ENCODE measurements at regions not wholly inside any gene's neighbourhood (a gene's known extent, or its start where the extent isn't known, plus 50 kb on each side); places are given as distances from the start of the nearest gene placed in this dataset.

- H3K23ac ChIP-seq (ENCODE audit: low read depth, low read length): no peak overlapping the region
- H3K4ac ChIP-seq (ENCODE audit: low read depth, low read length): no peak overlapping the region
- H3K79me1 ChIP-seq (ENCODE audit: low read depth in 1 of 2, low read length in 2 of 2): no peaks in the 10 kb centered on the region
- intact Hi-C loops (cut with micrococcal nuclease) (no loop called here), dilution Hi-C loops (cut with HindIII; ENCODE audit: low sequenced_read_pairs, unreplicated experiment) (no loop called here), in situ Hi-C loops (cut with MboI; ENCODE audit: low sequenced_read_pairs) (no loop called here)
- H4K5ac ChIP-seq (ENCODE audit: low read depth, low read length): no peak overlapping the region
- no peak overlapping the region for H2BK5ac ChIP-seq (ENCODE audit: low read depth, low read length, poor library complexity, severe bottlenecking)
- no peak overlapping the region for H3K18ac ChIP-seq (ENCODE audit: low read depth, low read length)
- no peaks in the 10 kb centered on the region for H3K36me3 ChIP-seq (ENCODE audit: control insufficient read depth, insufficient read depth, low read length)
- CTCF ChIA-PET: no interaction called here
- H2BK20ac ChIP-seq (ENCODE audit: low read depth, low read length): no peak overlapping the region
- no peak overlapping the region for H4K91ac ChIP-seq (ENCODE audit: insufficient read depth, low read depth, low read length)
- H4K20me1 ChIP-seq (ENCODE audit: insufficient read depth, low read length): no peaks in the 10 kb centered on the region
- H2AK5ac ChIP-seq (ENCODE audit: low read depth, low read length): no peak overlapping the region
- H2AK9ac ChIP-seq (replicated peaks; ENCODE audit: low read depth, low read length, poor library complexity): no peak overlapping the region
- no peak for TF ChIP-seq FOS (IDR thresholded peaks at IDR 0.05; ENCODE audit: low read depth, low read length)
- TF ChIP-seq, protein P1, sequence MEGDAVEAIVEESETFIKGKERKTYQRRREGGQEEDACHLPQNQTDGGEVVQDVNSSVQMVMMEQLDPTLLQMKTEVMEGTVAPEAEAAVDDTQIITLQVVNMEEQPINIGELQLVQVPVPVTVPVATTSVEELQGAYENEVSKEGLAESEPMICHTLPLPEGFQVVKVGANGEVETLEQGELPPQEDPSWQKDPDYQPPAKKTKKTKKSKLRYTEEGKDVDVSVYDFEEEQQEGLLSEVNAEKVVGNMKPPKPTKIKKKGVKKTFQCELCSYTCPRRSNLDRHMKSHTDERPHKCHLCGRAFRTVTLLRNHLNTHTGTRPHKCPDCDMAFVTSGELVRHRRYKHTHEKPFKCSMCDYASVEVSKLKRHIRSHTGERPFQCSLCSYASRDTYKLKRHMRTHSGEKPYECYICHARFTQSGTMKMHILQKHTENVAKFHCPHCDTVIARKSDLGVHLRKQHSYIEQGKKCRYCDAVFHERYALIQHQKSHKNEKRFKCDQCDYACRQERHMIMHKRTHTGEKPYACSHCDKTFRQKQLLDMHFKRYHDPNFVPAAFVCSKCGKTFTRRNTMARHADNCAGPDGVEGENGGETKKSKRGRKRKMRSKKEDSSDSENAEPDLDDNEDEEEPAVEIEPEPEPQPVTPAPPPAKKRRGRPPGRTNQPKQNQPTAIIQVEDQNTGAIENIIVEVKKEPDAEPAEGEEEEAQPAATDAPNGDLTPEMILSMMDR (conservative IDR thresholded peaks at IDR 0.05; ENCODE audit: low read depth, low read length): no peak
- no peak for TF ChIP-seq RAD21 (IDR thresholded peaks at IDR 0.05; ENCODE audit: low read length)
- TF ChIP-seq, protein P2, sequence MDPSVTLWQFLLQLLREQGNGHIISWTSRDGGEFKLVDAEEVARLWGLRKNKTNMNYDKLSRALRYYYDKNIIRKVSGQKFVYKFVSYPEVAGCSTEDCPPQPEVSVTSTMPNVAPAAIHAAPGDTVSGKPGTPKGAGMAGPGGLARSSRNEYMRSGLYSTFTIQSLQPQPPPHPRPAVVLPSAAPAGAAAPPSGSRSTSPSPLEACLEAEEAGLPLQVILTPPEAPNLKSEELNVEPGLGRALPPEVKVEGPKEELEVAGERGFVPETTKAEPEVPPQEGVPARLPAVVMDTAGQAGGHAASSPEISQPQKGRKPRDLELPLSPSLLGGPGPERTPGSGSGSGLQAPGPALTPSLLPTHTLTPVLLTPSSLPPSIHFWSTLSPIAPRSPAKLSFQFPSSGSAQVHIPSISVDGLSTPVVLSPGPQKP (IDR thresholded peaks at IDR 0.05; ENCODE audit: borderline replicate concordance, low read depth, low read length): no peak
- TF ChIP-seq USF2 (IDR thresholded peaks at IDR 0.05; ENCODE audit: low read depth, low read length): no peak
- TF ChIP-seq MAFK (IDR thresholded peaks at IDR 0.05; ENCODE audit: low read depth, low read length): no peak
- no peak for TF ChIP-seq CHD1 (IDR thresholded peaks at IDR 0.05; ENCODE audit: low read depth, low read length)
- TF ChIP-seq MAZ (IDR thresholded peaks at IDR 0.05; ENCODE audit: borderline replicate concordance, low read depth, low read length): no peak
- no peak for TF ChIP-seq RCOR1 (IDR thresholded peaks at IDR 0.05; ENCODE audit: insufficient replicate concordance, low read length)
- no peak for TF ChIP-seq SMC3 (IDR thresholded peaks at IDR 0.05; ENCODE audit: low read depth, low read length)
- no peak for TF ChIP-seq BHLHE40 (IDR thresholded peaks at IDR 0.05; ENCODE audit: low read depth, low read length)
- TF ChIP-seq POLR2A (IDR thresholded peaks at IDR 0.05; ENCODE audit: low read depth, low read length): no peak
- no peak for TF ChIP-seq CEBPB (IDR thresholded peaks at IDR 0.05; ENCODE audit: low read depth, low read length)
- no peak for TF ChIP-seq RFX5 (IDR thresholded peaks at IDR 0.05; ENCODE audit: low read depth, low read length)
- TF ChIP-seq NFE2L2 (IDR thresholded peaks at IDR 0.05; ENCODE audit: low read depth, low read length): no peak
- H3K27ac ChIP-seq (ENCODE audit: insufficient read depth, low read length): no peak overlapping the region
- WGBS, 2 experiments (ENCODE audit: extremely low coverage in 2 of 2, insufficient read length in 1 of 2): 35% methylated on average over 3 of the region's 4 CpGs; no CpG with 5 or more reads in 1 of the 2 experiments
- DNase-seq: no peak
- H3K4me3 ChIP-seq (ENCODE audit: insufficient read depth, low read depth, low read length): no peak overlapping the region
- H3K9me3 ChIP-seq (ENCODE audit: control insufficient read depth, insufficient read depth, low read length): no peaks in the 10 kb centered on the region
- BruUV-seq (replicated peaks): no TSS peak
- H2AFZ ChIP-seq (replicated peaks; ENCODE audit: low read length, poor library complexity): no peak overlapping the region
- H3K27me3 ChIP-seq (ENCODE audit: control insufficient read depth, insufficient read depth, low read length): no peaks in the 10 kb centered on the region
- no peaks in the 10 kb centered on the region for H3K9me1 ChIP-seq (ENCODE audit: insufficient read depth, low read length)
- no peak for ATAC-seq (ENCODE audit: low read depth)
- H4K8ac ChIP-seq (ENCODE audit: low read depth in 2 of 2, low read length in 2 of 2): no peak overlapping the region
- no peak overlapping the region for H3K9ac ChIP-seq (ENCODE audit: low read depth, low read length)
- no peaks in the 10 kb centered on the region for H3K4me1 ChIP-seq (ENCODE audit: control insufficient read depth, insufficient read depth, low read length)
- H3K4me2 ChIP-seq (ENCODE audit: low read depth, low read length): no peak overlapping the region
- no peak overlapping the region for H3K56ac ChIP-seq (ENCODE audit: extremely low read depth, insufficient read depth, low read length)
- H3K14ac ChIP-seq (replicated peaks; ENCODE audit: low read depth, low read length): no peak overlapping the region
- H2BK15ac ChIP-seq (ENCODE audit: low read depth, low read length): no peak overlapping the region
- POLR2A ChIA-PET (ENCODE audit: unreplicated experiment): no interaction called here
- H2BK120ac ChIP-seq (ENCODE audit: low read depth, low read length): no peak overlapping the region
Measured at GRCh38 chr14:36430169-36430568, 89.9 kb downstream of the NKX2-1 start.
